GM21619 (cell line): ENCODE measurements at regions not wholly inside any gene's neighbourhood (a gene's known extent, or its start where the extent isn't known, plus 50 kb on each side); places are given as distances from the start of the nearest gene placed in this dataset.
"Not testable (repeated sequence)": the region's sequence is repeated elsewhere in the genome, so short reads cannot be mapped to it uniquely, and the experiment has no call there.

Experiments used
- ATAC-seq: cut with Tn5 transposase; IDR thresholded peaks from one replicate; pipeline ENCODE4 v1.9.1; 2021; ENCODE audit not compliant: unreplicated experiment

DNA sequence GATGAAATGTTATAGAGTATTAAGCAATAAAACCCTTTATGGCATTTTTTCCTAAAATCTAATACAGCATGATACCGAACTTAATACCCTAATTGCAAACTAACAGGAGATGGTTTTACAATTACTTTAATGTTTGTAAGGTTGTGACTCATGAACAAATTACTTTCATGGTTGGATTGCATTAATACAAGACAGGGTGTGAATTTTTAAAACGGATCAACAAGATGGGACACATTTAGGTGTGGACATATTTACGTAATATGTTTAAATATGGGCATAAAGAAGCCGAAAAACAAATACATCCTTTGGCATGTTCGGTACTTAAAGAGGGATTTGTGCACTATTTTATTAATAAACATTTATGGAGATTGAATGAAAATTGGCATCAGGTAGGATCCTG lies 168.3 kb upstream of the SPRY2 start:
- no peak for ATAC-seq

DNA sequence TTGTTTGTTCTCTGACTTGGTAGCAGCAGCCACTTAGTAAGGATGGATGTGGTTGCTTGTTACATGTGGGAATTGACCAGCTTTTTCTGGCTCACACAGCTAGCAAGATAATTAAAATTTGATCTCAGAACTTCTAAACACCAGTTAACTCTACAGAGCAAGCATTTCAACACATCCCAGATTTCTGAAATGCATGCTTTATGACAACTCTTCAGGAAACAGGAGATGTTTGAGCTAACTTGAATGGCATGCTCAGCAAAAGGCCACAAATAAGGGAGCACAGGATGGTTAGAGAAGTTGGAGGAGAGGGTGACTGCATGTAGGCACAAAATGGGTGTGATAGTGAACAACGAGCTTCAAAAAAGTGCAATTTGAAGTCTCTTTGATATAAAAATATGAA lies 167.1 kb upstream of the SPRY2 start:
- ATAC-seq = no peak

DNA sequence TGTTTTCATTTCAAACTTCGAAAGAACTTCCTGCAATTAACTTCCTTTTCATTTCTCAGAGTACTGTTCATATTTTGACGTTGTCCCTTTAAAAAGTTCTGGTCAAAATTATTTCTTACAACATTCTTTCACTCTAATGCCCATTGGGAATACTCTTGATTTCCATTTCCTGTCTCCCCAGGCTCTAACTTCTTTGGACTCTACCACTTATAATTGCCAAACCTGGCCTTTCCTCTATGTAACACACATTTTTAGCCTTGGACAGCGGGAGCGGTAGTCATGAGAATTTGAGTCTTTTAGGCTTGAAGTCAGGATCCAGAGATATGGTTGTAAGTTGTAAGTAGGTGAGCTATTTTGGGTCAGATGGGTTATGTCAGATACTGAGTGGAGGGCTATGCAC lies 163.5 kb upstream of the SPRY2 start:
- ATAC-seq = no peak

DNA sequence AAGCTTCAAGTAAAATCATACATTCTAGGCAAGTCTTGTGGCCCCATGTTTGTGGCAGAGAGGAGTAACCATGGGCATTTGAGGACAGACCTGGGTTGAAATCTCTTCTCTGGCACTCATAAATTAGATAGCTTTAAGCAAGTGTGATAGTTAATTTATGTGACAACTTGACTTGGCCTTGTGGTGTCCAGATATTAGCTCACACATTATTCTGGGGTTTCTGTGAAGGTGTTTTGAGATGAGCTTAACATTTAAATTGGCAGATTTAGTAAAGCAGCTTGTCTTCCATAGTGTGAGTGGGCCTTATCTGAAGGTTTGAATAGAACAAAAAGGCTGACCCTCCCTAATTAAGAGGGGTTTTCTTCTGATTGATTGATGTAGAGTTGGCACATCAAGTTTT lies 161.4 kb upstream of the SPRY2 start:
- ATAC-seq = no peak

DNA sequence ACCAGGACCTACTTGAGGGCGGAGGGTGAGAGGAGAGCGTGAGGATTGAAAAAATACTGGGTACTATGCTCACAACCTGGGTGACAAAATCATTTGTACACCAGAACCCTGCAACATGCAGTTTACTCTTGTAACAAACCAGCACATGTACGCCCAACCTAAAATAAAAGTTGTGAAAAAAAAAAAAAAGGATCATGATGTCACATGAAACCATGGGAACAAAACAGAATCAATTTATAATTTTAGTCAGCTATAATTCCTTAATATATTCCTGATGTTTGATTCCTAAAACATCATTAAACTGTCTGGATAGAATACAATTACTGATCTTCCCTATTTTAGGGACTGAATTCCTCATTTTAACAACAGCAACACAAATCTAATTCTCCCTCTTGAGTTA lies 160.6 kb upstream of the SPRY2 start:
- ATAC-seq = no peak

DNA sequence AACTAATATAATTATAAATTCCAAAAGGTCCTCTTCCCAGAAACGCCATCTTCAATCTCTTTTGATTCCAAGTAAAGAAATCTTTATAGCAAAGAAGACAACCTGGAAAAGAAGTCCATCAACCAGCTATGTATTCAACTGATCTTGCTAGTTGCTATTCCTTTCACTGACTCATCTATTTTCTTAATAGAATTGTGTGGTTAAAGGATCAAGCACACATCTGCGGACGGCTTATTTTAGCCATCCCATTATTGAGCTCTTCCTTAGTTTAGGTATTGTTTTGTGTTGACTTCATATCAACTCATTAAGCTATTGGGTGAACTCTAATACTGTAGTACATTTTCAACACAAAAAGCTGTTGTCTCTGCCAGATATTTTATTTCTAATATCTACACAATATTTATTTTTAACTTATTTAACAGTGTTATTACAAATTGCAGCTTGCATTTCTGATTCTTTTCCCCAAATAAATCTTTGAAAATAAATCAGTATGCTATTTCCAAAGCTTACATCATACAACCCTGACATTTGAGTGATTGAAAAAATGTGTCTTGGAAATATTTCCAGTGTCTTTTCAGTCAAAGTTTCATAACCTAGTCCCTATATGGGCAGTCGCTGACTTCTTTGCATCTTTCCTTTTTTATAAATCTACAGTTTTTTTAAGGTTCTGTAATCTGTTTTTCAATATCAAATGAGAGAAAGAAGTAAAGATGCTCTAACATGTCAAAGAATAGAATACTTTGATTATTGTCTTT lies 158.8 kb upstream of the SPRY2 start:
- no peak for ATAC-seq

DNA sequence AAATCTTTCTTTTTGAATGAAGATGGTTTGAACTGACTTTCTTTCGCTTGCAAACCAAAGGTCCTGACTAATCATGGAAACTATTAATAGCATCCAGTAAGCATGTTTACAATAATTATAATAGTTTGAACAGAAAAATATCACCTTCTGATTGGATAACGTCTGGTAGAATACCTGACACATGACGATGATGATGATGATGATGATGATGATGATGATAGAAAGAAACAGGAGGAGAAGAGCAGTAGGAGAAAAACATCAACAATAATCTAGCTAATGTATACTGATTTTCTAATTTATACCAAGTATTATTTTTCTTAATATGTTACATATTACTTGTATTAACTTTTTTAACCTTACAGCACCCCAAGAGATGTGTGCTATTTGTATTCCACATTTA lies 157.5 kb upstream of the SPRY2 start:
- no peak for ATAC-seq

DNA sequence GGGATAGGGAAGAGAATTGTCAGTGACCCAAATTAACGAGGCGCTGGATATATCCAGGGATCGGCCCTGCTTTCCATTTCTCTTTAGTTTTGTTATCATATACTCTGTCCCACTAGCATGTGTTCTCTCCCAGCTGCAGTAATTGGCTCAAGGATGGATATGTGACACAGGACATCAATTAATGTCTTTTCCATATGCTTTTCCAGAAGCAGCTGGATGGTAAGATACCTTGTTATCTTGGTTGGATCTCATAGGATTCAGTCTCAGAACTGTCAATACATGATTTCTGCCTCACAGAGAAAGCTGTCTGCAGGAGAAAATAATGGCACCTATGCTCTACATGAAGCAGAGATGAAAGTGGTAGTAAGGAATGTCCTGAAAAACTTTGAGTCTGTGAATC lies 157.1 kb upstream of the SPRY2 start:
- ATAC-seq = no peak

DNA sequence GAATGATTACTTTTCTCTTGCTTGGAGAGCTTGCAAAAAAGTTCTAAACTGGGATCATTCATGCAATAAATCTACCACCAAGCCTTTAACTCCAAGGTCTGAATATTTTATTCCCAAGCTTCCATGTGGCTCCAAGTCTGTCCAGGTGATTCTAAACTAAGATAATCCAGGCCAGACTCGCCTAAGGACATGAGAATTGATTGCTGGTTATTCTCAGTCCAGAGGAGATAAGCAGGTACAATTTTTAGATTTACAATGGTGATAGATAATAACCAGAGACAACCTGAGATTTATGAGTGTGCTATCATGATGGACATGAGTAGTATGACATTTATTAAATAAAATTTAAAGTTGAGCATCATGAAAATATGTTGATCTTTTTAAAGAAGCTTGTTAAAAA lies 156.5 kb upstream of the SPRY2 start:
- ATAC-seq = no peak

DNA sequence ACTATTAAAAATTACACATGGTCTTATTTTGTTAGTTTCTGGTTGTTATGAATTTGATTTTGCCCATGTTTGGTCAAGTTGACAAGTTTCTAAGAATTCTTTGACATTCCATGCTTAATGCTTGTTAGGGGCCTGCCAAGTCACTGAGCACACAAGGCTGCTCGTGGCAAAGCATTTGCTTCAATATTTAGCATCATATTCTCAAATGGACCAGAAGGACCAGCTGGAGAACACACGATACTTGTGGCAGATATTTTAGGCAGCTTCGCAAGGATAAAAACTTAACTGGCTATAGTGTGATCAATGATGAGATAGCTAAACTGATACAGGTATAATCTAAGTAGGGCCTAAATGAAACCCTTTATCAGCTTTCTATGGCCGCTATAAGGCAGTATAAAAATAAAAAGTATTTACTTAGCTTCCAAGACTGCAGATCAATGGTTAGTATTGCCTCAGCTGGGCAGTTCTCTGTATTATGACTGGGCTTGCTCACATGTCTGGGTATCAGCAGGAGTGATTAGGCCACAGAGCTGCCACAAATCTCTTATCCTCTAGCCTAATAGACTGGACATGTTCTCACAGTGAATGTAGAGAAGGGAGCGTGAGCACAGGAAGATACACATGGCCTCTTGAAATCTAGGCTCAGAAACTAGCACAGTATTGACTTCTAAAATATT lies 155.9 kb upstream of the SPRY2 start:
- no peak for ATAC-seq

DNA sequence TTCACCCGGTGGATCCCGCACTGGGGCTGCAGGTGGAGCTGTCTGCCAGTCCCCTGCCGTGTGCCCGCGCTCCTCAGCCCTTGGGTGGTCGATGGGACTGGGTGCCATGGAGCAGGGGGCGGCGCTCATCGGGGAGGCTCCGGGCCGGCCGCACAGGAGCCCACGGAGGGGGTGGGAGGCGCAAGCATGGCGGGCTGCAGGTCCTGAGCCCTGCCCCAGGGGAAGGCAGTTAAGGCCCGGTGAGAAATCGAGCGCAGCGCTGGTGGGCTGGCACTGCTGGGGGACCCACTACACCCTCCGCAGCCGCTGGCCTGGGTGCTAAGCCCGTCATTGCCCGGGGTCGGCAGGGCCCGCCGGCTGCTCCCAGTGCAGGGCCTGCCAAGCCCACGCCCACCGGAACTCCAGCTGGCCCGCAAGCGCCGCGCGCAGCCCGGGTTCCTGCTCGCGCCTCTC lies 149.6 kb upstream of the SPRY2 start:
- ATAC-seq = not testable (repeated sequence)

DNA sequence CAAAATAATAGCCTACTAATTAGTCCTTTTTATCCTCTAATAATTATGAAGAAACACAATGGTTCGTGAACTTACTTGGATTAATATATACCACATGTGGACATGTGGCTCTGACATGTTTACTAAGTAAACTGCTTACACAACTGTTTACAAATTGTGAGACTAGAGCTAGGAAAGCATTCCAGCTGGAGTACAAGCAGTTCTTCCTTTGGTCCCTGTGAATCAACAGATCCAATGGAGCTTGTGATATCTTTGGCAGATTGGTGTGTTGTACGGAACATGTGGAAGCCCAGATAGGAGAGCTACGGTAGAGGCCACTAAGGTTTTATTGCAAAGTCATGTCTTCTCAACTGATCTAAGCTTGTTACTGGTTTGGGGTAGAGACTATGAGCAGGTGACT lies 145.5 kb upstream of the SPRY2 start:
- ATAC-seq = no peak

DNA sequence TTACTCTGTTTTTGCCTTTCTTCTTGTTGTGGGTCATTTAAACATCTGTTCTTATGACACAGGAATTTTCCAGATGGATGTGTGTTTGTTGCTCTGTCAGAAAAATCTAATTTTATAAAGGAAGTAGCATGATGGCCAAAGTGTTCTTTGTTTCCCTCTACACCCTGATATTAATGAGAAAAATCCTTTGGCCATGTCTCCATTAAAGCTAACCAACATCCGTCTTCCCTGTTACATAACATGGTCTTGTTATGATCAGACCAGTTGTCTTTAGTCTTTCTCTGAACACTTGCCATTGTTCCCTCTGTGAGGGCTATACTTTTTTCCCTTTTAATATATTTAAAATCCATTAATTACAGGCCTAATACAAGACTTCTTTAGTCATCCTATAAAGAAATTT lies 142.2 kb upstream of the SPRY2 start:
- no peak for ATAC-seq

DNA sequence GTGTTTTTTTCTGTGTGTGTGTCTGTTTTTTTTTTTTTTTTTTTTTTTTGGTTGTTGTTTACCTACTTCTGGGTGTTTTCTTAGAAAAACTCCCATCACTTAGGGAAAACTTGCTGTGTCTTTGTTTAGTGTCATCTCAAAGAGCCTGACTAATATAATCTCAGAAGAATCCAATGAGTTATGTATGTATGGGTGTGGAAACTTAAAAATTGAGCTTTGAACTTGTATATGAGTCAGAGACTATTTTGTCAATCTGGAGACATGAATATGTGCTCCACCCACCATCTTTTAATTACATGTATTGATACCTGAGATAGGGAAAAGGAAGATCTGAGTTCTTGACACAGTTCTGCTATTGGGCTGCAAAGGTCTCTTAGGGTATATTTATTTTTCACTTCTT lies 140.7 kb upstream of the SPRY2 start:
- no peak for ATAC-seq

DNA sequence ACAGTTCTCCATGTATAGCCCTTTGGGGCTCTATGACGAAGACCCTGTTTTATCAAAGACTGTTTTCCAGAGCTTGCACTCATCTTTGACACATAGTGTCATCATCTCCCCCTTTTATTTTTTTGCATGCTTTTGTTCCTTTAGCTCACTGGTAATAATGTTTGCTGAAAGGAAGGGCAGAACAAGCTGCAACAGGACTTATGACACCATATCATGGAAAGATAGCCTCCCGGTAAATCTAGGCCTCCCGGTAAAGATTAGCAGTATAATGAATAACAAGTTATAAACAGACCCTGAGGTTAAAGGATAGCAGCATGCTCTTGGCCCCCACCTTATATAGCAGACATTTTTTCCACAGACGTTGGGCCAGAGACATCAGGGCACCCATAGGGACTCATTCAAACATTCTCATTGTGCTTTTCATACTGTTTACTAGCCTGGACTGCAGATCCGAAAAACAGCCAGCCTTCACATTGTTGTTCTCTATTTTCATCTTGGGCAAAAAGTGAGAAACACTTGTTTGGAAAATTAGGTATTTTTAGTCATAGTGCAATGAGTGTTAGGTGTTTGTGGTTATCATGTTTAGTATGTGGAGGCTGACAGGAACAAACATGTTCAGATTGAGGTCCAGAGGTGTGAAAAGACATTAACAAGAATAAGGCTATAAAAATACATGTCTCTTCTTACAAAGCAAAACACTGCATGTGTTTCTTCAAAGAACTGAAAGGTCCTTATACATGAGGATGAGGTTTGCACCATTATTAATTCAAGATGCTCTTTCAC lies 136.9 kb upstream of the SPRY2 start:
- ATAC-seq = no peak

DNA sequence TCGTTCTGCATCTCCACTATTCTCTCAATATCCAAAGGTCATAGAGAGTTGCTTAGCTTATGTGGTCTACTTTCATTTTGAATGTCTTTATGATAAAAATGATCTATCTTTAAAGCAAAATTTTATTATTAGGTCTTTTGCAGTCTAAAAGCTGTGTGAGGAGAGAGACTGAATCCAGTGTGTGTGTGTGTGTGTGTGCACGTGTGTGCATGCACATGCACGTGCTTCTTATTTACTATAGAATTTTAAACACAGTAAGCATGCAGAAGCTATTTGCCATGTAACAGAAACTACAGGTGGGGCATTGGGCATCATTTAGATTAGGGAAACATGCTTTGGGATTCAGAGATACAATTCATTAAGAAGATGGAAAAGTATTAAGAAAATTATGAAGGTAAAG lies 136.0 kb upstream of the SPRY2 start:
- no peak for ATAC-seq

DNA sequence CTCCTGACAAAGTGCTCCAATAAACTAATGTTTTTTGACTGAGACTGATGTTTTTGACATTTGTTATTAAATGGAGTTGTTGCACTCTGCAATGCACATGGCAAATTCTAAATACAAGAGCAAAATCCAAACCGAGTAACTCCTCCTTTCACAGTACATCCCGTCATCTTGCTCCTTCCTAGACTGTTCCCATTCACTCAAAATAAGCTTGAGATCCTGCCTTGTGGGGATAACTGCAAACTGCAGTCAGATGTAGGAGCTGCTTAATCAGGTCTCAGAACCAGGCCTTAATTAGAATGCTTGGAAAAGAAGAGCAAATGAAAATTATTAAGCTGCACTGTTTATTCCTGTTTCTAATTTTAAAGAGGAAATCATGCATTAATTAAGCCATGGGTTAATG lies 134.8 kb upstream of the SPRY2 start:
- no peak for ATAC-seq

DNA sequence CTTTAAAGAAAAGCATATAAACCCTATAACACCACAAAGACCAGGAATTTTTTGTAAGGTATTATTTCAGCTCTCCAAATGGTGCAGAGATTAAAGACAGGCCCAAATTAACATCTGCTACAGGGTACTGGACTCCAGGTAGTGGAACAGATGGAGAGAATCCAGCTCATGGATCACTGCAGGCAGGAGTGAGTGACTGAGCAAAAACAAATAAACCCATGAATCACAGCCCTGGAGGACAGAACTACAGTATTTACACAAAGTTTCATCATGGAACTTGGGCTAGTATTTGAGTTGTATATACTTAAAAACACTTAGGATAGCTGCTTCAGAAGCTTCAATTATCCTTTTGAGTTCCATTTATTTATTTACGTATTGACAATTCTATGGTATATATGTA lies 132.8 kb upstream of the SPRY2 start:
- no peak for ATAC-seq

DNA sequence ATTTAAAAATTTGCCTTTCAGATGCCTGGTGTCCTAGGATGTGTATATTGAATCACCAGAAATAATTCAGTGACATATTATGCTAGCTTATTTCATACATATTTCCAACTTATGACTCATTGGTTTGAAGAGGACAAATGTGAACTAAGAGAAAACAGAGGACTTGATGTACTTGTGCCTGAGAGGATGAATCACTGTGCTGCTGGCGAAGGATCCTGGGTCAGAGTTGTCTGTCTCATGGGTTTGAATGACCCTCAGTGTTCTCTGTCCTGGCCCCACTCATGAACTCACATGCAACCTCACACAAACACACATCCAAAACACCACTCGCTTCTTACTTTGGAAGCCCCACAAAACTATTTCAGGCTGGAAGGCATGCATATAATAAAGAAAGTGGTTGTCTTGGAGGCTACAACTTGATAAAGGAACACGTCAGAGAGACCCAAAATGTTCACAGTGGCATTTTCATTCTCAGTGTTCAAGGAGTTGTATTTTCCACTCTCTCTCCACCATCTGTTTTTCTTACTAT lies 129.0 kb upstream of the SPRY2 start:
- no peak for ATAC-seq

DNA sequence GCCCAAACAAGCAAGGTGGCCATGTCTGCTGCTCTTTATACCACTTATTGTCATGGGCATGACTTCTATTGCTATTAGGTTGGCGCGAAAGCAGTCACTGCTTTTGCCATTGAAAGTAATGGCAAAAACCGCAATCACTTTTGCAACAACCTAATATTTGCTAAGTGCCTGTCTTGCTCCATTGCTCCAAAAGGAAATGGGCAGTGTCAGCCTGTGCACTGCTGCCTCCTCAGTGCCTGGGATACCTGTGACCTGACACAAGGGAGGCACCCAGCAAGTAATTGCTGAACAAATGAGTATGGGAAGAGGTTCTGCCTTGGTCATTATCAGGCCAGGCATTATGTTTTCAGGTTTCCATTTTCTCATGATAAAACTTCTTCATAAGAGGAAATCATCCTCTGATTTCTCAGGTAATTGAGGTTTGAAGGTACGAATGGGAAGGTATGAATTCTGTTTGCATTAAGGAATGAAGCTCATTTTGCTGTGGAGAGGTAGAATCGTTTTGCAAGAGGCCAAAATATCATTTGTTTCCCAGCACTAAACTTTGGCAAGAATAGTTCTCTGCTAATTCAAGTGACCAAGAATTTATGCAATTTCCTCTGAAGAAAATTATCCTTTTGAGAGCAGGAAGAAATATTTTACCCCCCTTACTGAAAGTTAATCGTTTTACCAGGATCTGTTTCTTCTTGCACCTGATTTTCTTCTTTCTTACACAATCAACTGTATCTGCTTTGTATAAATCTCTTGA lies 128.4 kb upstream of the SPRY2 start:
- no peak for ATAC-seq

DNA sequence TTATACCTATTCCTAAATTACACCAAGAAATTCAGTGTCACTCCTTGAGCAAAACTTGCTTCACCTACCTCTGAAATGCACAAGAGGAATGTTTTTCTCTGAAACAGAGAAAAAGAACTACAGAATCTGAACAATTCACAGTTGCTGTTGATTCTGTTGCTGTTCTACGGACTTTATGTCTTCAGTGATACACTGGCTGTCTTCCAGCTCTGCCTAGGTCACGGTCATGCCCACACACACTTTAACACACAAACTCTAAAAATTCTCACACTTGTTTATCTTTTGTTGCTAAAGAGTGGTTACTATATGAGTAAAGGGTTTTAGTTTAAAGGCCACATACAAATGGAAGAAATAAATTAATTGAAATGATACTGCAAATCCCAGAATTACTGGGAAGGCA lies 124.4 kb upstream of the SPRY2 start:
- ATAC-seq = no peak
